ENCODE measurements at regions not wholly inside any gene's neighbourhood (a gene's known extent, or its start where the extent isn't known, plus 50 kb on each side); places are given as distances from the start of the nearest gene placed in this dataset.
"Not testable (repeated sequence)": the region's sequence is repeated elsewhere in the genome, so short reads cannot be mapped to it uniquely, and the experiment has no call there.

DNA sequence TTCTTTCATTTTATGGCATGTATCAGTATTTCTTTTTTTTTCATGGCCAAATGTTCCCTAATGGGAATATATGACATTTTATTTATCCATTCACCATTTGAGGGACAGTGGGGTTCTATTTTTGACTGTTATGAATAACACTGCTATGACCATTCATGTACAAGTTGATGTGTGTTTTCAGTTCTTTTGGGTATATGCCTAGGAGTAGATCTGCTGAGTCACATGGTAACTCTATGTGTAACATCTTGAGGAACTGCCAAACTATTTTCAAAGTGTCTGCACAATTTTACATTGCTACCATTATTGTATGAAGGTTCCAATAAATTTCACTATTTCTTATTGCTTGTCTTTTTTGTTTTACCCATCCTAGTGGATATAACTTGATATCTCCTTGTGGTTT, 223.0 kb downstream of the TANC2 start:
- DNase-seq: no peak

DNA sequence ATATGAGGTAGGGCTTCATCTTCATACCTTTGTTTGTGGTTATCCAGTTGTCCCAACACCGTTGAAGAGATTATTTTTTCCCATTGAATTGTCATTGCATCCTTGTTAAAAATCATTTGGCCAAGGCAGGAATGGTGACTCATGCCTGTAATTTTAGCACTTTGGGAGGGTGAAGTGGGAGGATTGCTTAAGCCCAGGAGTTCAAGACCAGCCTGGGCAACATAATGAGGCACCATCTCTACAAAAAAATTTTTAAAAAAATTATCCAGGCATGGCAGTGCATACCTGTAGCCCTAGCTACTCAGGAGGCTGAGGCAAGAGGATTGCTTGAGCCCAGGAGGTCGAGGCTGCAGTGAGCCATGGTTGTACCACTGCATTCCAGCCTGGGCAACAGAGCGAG, 223.9 kb downstream of the TANC2 start:
- no peak for DNase-seq

DNA sequence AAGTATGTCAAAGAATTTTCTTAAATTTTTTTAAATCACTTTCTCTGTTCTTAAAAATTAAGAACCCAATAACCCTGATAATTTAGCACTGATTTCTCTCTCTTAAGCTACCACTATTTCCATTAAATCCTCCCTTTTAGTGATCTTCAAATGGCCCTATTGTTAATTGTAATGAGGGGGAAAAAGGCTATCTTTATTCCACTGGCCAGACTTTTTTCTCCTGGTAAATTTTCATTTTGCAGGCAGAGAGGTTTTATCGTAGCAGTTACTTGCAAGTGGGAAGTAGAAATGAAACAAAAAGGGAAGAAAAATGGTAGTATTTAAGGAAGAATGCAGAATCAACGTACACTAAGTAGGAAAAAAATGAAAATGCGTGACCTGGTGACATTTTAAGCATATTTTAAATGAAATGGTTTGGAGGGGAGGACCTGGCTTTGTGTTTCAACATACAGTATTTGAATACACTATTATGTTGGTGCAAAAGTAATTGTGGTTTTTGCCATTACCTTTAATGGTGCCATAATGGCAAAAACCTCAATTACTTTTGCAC, 224.9 kb downstream of the TANC2 start:
- DNase-seq: no peak

DNA sequence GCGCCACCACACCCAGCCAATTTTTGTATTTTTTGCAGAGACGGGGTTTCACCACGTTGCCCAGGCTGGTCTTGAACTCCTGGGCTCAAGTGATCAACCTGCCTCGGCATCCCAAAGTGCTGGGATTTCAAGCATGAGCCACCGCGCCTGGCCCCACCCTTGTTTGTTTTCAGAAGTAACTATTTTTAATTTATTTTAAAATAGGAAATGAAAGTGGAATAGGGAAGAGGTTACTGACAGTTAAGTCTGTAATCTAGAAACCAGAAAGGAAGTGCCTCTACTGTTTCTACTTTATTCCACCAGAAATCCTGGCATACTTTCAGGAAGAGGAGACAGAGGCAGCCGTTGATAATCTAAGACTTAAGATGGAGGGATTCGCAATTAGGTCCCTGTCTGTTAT, 225.6 kb downstream of the TANC2 start:
- DNase-seq: no peak

DNA sequence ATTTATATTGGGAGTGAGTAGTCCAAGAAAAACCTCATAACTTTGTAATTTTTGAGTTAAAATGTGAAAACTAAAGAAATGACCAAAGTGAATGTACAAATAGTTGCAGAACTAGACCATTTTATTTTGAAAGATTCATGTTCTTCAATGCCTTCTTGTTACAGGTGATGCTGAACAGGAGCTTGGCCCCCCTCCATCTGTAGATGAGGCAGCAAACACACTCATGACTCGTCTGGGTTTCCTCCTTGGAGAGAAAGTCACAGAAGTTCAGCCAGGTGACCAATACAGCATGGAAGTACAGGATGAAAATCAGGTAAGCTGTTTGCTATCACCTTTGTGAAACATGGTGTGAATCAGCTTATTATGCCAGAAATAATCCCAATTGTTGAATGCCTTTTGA, 227.8 kb downstream of the TANC2 start:
- no peak for DNase-seq

DNA sequence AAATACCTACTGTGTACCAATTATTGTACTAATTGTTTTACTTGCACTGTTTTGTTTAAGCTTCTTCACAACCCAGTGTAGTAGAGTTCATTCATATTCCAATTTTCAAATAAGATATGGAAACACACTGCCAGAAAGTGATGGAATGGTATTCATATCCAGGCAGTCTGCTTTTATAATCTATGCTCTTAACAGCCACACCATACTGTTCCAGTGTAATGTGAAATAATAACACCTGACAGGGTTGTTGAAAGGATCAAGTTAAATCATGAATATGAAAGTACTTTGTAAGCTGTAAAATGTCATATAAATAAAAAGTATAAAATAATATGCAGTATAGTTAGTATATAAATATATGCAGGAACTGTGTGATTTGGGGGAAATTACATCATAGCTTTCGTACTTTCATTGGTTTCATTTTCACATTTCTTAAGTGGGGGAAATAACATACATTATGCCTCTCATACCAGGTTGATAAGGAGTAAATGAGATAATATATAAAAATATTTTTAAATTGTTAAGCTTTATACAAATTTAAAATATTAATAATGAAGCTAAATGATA, 230.8 kb downstream of the TANC2 start:
- DNase-seq: no peak

DNA sequence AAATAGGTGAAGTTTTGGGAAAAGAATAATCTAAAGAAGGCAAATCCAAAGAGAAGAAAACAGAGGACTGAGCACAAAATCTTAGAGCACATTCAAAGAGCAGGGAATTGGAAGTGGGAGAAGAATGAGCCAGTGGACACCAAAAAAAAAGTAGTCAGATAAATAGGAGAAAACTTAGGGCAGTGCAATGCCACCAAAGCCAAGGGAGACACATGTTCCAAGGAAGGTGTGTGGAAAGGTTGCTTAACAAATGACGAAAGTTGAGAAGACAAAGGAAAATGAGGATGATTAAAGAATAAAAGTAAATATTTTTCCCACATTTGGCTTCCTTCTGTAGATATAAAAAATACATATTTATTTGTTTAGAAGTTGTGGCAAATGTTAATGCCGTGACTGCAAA, 237.6 kb downstream of the TANC2 start:
- DNase-seq: no peak

DNA sequence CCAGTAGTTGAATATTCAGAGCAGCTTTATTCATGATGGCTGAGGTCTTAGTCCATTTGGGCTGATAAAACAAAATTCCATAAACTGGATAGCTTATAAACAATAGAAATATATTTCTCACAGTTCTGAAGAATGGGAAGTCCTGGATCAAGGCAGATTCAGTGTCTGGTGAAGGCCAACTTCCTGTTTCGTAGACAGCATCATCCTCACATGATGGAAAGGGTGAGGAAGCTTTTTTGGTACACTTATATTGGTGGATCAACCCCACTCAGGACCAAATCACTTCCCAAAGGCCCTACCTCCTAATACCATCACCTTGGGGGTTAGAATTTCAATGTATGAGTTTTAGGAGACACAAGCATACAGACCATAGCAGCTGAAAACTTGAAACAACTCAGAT, 224.2 kb downstream of the CYB561 start:
- no peak for DNase-seq

DNA sequence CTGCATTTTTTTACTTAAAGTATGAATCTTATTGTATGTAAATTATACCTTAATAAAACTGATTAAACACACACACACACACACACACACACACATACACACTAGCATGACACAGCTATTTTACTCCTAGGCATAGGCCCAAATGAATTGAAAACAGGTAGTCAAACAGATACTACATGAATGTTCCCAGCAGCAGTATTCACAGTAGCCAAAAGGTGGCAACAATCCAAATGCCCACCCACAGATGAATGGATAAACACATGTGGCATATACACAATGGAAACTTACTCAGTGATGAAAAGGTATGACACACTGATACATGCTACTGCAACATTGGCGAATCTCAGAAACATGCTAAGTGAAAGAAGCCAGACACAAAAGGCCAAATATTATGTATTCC, 223.5 kb downstream of the CYB561 start:
- DNase-seq: no peak

DNA sequence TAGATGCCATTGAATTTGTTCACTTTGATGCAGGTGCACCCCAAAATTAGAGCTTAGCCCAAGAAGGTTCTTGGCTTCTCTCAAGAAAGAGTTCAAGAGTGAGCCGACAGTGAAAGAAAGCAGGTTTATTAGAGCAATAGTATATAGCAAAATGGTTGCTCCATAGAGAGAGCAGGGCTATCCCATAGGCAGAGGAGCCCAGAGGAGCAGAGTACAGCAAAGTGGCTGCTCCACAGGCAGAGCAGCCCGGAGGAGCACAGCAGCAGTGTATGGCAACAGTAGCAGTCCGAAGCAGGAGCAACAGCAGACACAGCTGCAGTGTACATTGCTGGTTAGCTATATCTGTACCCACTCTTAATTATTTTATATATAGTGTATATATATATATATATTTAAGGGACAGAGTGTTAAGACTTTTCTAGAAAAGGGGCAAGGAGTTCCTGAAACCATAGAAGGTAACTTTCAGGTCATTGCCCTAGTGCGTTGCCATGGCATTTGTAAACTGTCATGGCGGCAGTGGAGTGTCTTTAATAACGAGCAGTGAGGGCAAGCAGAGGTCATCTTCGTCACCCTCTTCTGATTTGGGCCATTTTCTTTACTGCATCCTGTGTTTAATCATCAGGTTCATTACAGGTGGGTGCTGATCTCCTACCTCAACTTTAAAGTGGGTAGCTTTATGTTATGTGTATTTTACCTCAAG, 222.7 kb downstream of the CYB561 start:
- no peak for DNase-seq

DNA sequence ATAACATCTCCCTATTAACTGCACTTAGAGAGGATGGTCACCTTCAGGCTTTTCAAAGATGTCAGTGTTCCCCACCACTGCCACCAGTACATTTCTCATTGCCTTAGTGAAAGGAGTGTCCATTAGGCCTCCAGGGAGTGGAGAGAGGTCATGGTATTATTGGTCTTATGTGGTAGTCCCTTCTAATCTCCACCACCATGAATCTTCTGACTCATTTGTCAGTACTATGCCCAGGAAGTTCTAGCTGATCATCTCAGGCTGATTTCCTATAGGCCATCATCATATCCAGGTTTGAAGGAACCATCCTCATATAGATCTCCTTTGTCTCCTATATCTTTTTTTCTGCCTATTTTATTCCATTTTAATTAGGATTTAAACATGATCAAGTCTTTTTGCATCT, 221.5 kb downstream of the CYB561 start:
- DNase-seq: no peak

DNA sequence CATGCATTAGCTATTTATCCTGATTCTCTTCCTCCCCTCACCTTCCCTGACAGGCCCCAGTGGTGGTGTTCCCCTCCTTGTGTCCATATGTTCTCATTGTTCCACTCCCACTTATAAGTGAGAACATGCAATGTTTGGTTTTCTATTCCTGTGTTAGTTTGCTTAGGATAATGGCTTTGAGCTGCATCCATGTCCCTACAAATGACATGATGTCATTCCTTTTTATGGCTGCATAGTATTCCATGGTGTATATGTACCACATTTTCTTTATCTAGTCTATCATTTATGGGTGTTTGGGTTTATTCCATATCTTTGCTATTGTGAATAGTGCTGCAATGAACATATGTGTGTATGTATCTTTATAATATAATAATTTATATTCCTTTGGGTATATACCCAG, 219.4 kb downstream of the CYB561 start:
- DNase-seq: not testable (repeated sequence)

DNA sequence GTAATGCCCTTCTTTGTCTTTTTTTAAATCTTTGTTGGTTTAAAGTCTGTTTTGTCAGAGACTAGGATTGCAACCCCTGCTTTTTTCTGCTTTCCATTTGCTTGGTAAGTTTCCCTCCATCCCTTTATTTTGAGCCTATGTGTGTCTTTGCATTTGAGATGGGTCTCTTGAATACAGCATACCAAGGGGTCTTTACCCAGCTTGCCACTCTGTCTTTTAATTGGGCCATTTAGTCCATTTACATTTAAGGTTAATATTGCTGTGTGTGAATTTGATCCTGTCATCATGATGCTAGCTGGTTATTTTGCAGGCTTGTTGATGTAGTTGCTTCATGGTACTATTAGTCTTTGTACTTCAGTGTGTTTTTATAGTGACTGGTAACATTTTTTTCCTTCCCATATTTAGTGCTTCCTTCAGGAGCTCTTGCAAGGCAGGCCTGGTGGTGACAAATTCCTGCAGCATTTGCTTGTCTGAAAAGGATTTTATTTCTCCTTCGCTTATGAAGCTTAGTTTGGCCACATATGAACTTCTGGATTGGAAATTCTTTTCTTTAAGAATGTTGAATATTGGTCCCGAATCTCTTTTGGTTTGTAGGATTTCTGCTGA, 215.0 kb downstream of the CYB561 start:
- not testable (repeated sequence) for DNase-seq

DNA sequence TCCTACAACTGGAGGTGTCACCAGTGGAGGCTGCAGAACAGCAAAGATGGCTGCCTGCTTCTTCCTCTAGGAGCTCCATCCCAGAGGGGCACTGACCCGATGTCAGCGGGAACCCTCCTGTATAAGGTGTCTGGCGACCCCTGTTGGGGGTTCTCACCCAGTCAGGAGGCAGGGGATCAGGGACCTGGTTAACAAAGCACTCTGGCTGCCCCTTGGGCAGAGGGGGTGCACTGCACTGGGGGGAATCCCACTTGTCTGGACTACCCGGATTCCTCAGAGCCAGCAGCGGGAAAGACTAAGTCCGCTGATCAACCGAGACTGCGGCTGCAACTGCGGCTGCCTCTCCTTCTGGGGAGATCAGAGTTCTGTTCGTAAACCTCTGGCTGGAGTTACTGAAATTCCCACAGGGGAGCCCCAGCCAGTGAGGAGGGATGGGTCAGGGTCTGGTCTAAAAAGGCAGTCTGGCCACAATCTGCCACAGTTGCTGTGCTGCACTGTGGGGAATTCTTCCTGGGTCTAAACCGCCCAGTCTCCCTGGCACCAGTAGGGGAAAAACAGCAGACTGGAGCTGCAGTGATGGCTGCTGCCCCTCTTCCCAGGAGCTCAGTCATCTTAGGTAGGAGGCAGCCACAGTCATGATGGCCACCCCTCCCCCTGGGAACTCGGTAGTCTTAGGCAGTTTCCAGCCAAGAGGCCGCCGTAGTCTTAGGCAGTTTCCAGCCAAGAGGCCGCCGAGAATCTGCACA, 213.4 kb downstream of the CYB561 start:
- no peak for DNase-seq

DNA sequence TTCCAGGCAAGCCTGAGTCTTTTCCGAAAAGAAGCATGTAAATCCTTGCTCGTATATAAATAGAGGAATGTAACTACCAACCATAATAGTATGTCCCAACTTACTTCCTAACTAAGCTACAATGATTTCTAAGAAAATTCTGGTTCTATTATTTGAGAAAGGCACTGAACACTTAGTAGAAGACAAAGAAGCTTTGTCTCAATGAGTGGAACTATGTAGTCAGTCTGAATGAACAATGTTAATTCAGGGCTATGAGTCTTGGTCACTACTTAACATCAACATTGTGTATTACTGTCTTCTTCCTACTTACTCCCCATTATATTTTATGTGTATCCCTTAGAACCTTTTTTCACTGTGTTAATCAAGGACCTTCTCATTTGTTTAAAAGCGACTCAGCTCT, 206.0 kb downstream of the CYB561 start:
- no peak for DNase-seq

DNA sequence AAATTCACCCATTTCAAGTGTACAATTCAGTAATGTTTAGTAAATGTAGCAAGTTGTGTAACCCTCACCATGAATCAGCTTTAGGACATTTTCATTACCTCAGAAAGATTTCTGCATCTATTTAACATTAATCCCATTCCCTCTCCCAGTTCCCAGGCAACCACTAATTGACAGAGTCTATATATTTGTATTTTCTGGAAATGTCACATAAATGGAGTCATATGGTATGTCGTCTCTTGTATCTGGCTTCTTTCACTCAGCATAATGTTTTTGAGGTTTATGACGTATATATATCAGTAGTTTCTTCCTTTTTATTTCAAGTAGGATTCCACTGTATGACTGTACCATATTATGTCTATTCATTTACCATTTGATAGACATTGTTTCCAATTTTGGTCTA, 199.8 kb downstream of the CYB561 start:
- DNase-seq: no peak

DNA sequence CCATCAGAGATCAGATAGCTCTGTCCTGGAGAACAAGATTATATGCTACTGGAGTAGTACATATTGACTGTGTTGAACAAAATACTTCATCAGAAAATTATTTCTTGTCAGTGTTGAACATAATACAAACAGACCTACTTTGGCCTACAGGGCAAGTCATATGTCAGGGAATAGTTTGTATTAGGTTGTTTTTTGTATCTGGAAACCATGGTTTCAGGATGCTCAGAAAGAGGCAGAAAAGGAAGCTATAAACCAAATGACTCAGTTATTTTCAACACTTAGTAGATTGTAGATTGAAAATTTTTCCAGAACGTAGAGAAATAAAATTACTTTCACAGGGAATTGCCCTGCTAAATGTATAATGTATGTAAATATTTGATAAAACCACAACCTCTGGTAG, 198.4 kb downstream of the CYB561 start:
- DNase-seq: no peak

DNA sequence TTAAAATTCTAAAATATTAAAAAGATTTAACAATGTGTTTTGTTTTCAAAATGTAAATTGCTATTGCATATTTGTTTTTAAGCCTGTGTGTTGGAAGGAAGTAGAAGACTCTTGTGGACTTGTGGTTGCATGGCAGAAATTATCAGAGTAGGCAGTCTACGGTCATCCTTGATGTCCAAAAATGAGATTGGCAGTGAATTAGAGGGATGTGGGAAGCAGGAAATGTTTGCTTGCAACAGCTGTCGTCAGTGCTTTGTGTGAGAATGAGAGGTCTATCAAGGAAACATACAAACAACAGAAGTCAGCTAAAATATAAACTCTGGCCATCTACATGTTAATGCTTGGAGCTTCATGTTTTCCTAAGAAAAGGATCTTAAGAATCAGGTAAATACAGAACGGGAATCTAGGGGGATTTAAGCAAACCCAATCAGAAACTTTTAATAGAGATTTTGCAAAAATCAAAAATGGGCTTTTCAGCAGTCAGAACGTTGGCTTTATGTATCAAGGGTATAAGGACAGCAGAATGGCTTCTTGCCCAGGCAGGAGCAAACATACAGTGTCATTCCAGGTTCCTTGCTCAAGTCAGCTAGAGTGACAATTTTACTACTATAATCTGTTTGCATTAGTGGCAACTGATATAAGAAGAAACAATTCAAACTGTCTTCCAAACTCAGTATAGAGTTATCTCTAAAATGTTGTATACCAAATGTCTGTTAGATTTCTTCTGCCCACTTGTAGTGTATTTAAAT, 196.7 kb downstream of the CYB561 start:
- no peak for DNase-seq

DNA sequence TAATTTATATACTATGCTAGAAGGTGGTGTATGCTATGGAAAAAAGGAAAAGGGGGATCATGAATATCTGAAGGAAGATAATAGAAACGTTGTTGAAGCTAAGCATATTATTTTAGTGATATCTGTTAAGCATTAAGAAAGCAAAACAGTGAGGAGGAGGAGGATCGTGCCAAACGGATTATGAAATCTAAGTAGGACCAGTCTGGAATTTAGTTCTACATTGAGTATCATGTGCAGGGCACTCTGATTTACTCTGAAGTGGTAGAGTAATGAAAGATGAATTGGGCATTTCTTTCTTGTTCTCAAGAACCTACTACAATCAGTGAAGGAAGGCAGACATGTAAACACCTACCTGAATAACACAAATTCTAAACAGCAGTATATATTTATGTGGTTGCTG, 195.3 kb downstream of the CYB561 start:
- no peak for DNase-seq

DNA sequence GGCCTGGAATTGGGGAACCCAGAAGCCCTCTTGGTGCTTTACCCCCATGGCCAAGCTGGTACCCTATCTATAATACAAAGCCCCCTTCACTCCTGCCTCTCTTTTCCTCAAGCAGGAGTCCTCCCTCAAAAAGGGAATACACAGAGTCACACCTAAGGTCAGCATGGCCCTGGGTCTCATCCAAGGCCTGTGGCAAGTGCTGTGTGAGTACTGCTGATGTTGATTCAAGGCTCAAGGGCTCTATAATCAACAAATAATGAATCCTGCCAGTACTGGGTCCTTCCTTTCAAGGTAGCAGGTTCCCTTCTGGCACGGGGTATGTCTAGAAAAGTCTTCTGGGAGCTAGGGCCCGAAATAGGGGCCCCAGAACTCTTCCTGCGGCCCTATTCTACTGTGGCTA, 187.3 kb downstream of the CYB561 start:
- DNase-seq: no peak

DNA sequence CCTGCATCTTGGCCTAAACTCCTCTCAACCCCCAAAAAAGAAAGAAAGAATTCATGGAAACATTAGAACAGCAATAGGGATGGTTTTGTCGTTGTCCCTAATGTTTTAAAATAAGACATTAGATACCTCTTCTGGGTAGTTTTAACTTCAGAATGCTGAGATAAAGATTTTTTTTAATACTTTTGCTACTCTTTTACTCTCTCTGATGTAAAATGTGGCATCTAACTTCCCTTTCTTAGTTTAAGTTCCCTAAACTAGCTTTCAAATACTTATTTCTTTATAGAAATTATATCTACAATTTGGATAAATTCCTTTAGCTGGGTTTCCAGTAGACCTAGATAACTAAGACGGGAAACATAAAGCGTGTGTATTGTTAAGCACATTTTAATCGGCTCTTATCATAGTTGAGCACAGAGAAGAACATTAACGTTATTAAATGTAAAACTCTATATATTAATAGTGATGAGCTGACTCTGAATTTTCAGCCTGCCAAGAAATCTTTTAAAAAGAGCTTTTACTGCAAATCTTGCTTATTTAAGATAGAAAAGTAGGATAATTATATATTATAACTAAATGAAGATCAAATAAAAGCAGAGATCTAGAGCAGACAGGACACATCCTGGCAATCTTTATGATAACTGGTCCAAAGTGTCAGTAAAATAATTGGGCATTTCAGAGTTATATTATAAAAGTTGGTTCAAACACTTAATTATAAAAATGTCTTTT, 183.2 kb downstream of the CYB561 start:
- no peak for DNase-seq

DNA sequence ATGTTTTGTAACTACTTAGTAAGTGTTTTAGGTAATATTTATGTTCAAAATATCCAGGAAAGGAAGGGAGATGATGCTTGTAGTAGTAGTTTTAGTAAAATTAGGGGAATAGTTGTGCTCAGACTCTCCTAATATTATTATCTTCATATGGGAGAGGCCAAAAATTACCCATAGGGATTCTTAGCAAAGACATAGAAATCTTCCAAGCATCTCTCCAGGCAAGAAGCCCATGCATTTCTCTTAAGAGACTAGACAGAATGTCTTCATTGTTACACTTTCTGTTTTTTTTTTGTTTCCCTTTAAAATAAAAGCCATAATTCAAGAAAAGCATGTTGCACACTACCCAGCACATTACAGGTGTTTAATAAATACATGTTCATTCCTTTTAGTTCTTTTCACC, 180.6 kb downstream of the CYB561 start:
- no peak for DNase-seq
